Loucy (cell line): ENCODE measurements at regions not wholly inside any gene's neighbourhood (a gene's known extent, or its start where the extent isn't known, plus 50 kb on each side); places are given as distances from the start of the nearest gene placed in this dataset.
A peak's percentile ranks its signal among the peaks of the same experiment; 100 is the strongest.
"Not testable (repeated sequence)": the region's sequence is repeated elsewhere in the genome, so short reads cannot be mapped to it uniquely, and the experiment has no call there.

ENCODE experiments used
- H2AFZ ChIP-seq: fragments of 200-600 bp; sonication (generic); 2 replicates; pipeline ENCODE4 v1.6.0; 2016; ENCODE audit warnings: antibody characterized with exemption, mild to moderate bottlenecking, low read length, moderate library complexity
- H3F3A ChIP-seq: fragments of 200-600 bp; 2 replicates; pipeline ENCODE4 v1.6.0; 2016; ENCODE audit warnings: antibody characterized with exemption, low read depth, mild to moderate bottlenecking
- H3K27me3 ChIP-seq: fragments of 200-600 bp; sonication (generic); 2 replicates; pipeline ENCODE4 v1.6.1; 2014; ENCODE audit warnings: low read length, mild to moderate bottlenecking; ENCODE audit not compliant: insufficient read depth, poor library complexity, severe bottlenecking
- H3K36me3 ChIP-seq: fragments of 200-600 bp; sonication (generic); 2 replicates; pipeline ENCODE4 v1.6.1; 2016; ENCODE audit warnings: low read length; ENCODE audit not compliant: insufficient read depth
- H3K4me1 ChIP-seq: fragments of 200-600 bp; sonication (generic); 2 replicates; pipeline ENCODE4 v1.5.1; 2014; ENCODE audit warnings: low read length, mild to moderate bottlenecking; ENCODE audit not compliant: insufficient read depth, poor library complexity, severe bottlenecking
- H3K4me2 ChIP-seq: fragments of 200-600 bp; sonication (generic); 2 replicates; pipeline ENCODE4 v1.6.0; 2014; ENCODE audit warnings: antibody characterized with exemption, low read length, low read depth, mild to moderate bottlenecking; ENCODE audit not compliant: poor library complexity, severe bottlenecking
- H3K4me3 ChIP-seq: fragments of 200-600 bp; sonication (generic); 2 replicates; pipeline ENCODE4 v1.5.1; 2014; ENCODE audit warnings: low read length, mild to moderate bottlenecking, mixed read lengths; ENCODE audit not compliant: poor library complexity, severe bottlenecking
- H3K79me2 ChIP-seq: fragments of 200-600 bp; sonication (generic); 2 replicates; pipeline ENCODE4 v1.6.1; 2014; ENCODE audit warnings: low read length; ENCODE audit not compliant: insufficient read depth
- H3K9ac ChIP-seq: fragments of 200-600 bp; sonication (generic); 2 replicates; pipeline ENCODE4 v1.6.0; 2014; ENCODE audit warnings: mild to moderate bottlenecking, low read depth, low read length, moderate library complexity; ENCODE audit not compliant: poor library complexity, severe bottlenecking
- H3K9me2 ChIP-seq: fragments of 200-600 bp; sonication (generic); replicated peaks from 2 replicates; pipeline ENCODE4 v1.6.1; 2016; ENCODE audit warnings: low read depth, low read length, mixed read lengths
- H3K9me3 ChIP-seq: fragments of 200-600 bp; sonication (generic); 2 replicates; pipeline ENCODE4 v1.6.1; 2014; ENCODE audit warnings: mild to moderate bottlenecking, antibody characterized with exemption, low read length, low read depth; ENCODE audit not compliant: insufficient read depth
- H4K20me1 ChIP-seq: fragments of 200-600 bp; sonication (generic); 2 replicates; pipeline ENCODE4 v1.6.0; 2014; ENCODE audit warnings: antibody characterized with exemption, low read length, mild to moderate bottlenecking; ENCODE audit not compliant: insufficient read depth, poor library complexity, severe bottlenecking
- EZH2phosphoT487 ChIP-seq: fragments of 200-600 bp; IDR thresholded peaks from 2 replicates; pipeline ENCODE4 v1.6.1; 2018; ENCODE audit warnings: antibody characterized with exemption, mild to moderate bottlenecking, moderate library complexity, borderline replicate concordance
- TF ChIP-seq, protein P1 (sequence below): fragments of 200-600 bp; sonication (generic); conservative IDR thresholded peaks from 2 replicates; pipeline ENCODE4 v1.5.1; 2014; ENCODE audit warnings: mild to moderate bottlenecking, antibody characterized with exemption, low read length

DNA sequence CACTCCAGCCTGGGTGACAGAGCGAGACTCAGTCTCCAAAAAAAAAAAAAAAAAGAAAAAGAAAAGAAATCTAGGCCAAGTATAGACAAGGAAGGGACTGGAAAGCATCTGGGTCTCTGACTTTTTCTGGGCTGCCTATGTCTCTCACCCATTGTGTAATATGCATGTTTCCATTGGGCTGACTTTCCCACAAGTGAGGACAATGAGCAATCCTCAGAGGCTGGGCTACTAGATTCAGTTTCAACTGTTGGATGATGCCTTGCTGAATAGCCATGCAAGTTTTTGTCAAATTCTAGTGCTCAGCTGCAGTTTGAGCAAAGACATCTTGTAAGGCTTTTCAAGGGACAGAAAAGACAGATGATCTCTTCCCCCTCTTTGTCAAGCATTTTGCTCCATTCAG is 82.1 kb downstream of the PHAX start:
- H3F3A ChIP-seq: no peaks in the 10 kb centered on the region
- H3K36me3 ChIP-seq: no peaks in the 10 kb centered on the region
- no peak overlapping the region for H3K4me3 ChIP-seq
- no peaks in the 10 kb centered on the region for H4K20me1 ChIP-seq
- no peak overlapping the region for H3K9ac ChIP-seq
- TF ChIP-seq EZH2phosphoT487: no peak
- TF ChIP-seq, protein P1, sequence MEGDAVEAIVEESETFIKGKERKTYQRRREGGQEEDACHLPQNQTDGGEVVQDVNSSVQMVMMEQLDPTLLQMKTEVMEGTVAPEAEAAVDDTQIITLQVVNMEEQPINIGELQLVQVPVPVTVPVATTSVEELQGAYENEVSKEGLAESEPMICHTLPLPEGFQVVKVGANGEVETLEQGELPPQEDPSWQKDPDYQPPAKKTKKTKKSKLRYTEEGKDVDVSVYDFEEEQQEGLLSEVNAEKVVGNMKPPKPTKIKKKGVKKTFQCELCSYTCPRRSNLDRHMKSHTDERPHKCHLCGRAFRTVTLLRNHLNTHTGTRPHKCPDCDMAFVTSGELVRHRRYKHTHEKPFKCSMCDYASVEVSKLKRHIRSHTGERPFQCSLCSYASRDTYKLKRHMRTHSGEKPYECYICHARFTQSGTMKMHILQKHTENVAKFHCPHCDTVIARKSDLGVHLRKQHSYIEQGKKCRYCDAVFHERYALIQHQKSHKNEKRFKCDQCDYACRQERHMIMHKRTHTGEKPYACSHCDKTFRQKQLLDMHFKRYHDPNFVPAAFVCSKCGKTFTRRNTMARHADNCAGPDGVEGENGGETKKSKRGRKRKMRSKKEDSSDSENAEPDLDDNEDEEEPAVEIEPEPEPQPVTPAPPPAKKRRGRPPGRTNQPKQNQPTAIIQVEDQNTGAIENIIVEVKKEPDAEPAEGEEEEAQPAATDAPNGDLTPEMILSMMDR: no peak
- no peaks in the 10 kb centered on the region for H3K9me3 ChIP-seq
- H2AFZ ChIP-seq: no peak overlapping the region
- H3K9me2 ChIP-seq: no peaks in the 10 kb centered on the region
- no peak overlapping the region for H3K4me2 ChIP-seq
- no peaks in the 10 kb centered on the region for H3K27me3 ChIP-seq
- H3K79me2 ChIP-seq: peaks cover 2% of the 10 kb centered on the region; the same call in 1 of the 2 replicates
- peaks cover 37% of the 10 kb centered on the region for H3K4me1 ChIP-seq

DNA sequence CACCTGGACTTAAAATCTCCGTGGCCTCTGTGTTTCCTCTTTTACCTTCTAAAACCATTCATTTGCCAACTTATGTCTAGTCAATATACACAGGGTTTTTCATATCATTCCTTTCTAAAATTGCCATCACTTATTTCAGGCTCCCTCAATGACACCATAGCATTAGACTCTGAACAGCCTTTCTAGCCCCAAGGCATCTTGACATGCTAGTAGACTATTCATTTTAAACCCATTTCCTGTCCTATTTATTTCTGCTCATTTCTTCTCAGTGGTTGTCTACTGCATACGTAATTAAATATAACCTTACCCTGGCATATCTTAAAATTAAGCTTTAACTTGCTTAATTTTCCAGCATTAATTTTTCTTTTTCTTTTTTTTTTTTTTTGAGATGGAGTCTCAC is 83.2 kb downstream of the PHAX start:
- Histone ChIP-seq H3K9me3 (no peaks in the 10 kb centered on the region), H3K4me3 (no peak overlapping the region), H3K9ac (no peak overlapping the region), H3K4me2 (no peak overlapping the region), H3K9me2 (no peaks in the 10 kb centered on the region), H3K79me2 (no peaks in the 10 kb centered on the region), H3F3A (no peaks in the 10 kb centered on the region), H4K20me1 (no peaks in the 10 kb centered on the region), H3K27me3 (no peaks in the 10 kb centered on the region), H3K4me1 (peaks cover 37% of the 10 kb centered on the region), H2AFZ (no peak overlapping the region), H3K36me3 (no peaks in the 10 kb centered on the region)
- TF ChIP-seq, protein P1: no peak

DNA sequence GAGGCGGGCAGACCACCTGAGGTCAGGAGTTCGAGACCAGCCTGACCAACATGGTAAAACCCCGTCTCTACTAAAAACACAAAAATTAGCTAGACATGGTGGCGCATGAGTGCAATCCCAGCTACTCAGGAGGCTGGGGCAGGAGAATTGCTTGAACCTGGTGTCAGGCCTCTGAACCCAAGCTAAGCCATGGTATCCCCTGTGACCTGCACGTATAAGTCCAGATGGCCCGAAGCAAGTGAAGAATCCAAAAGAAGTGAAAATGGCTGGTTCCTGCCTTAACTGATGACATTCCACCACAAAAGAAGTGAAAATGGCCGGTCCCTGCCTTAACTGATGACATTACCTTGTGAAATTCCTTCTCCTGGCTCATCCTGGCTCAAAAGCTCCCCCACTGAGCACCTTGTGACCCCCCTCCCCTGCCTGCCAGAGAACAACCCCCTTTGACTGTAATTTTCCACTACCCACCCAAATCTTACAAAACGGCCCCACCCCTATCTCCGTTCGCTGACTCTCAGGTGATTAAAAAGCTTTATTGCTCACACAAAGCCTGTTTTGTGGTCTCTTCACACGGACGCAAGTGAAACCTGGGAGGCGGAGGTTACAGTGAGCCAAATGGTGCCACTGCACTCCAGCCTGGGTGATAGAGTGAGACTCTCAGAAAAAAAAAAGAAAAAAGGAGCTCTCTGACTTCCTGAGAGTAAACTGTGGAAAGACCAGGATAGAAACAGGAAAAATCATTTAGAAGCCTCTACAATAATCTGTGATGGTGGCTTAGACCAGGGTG is 84.1 kb downstream of the PHAX start:
- Histone ChIP-seq H3K4me2 (peak overlapping the region; percentile 63), H3K4me1 (peaks cover 34% of the 10 kb centered on the region), H3K4me3 (peak overlapping the region; percentile 29), H3K9ac (peak overlapping the region; percentile 36)
- not testable (repeated sequence) for H3K36me3 ChIP-seq, H3K27me3 ChIP-seq, H3K9me2 ChIP-seq, H3K9me3 ChIP-seq, H3K79me2 ChIP-seq, H4K20me1 ChIP-seq, H2AFZ ChIP-seq, H3F3A ChIP-seq
